Upper lobe of right lung (tissue), 1 donor: ENCODE measurements at regions not wholly inside any gene's neighbourhood (a gene's known extent, or its start where the extent isn't known, plus 50 kb on each side); places are given as distances from the start of the nearest gene placed in this dataset.

Source experiments
- ATAC-seq: fragments of 200-7000 bp; cut with Tn5 transposase; one replicate; pipeline ENCODE4 v1.9.1; 2020; ENCODE audit warnings: mild to moderate bottlenecking, moderate library complexity
- DNase-seq: peaks from one replicate; pipeline ENCODE4 v3.0.0-alpha.2; 2020
- H3K27ac ChIP-seq: fragments of 200-600 bp; one replicate; pipeline ENCODE4 v1.8.0; 2022
- H3K27me3 ChIP-seq: fragments of 200-600 bp; one replicate; pipeline ENCODE4 v1.8.0; 2022; ENCODE audit warnings: mild to moderate bottlenecking
- H3K36me3 ChIP-seq: fragments of 200-600 bp; one replicate; pipeline ENCODE4 v1.8.0; 2022
- H3K4me1 ChIP-seq: fragments of 200-600 bp; one replicate; pipeline ENCODE4 v1.8.0; 2022
- H3K4me3 ChIP-seq: fragments of 200-600 bp; one replicate; pipeline ENCODE4 v1.8.0; 2022; ENCODE audit warnings: mild to moderate bottlenecking
- H3K9me3 ChIP-seq: fragments of 200-600 bp; one replicate; pipeline ENCODE4 v1.8.0; 2022
- intact Hi-C: fragments of 100-400 bp; cut with DNase I; formaldehyde crosslinking; loops from one replicate; pipeline ENCODE4 v1.11.0; 2022
- TF ChIP-seq, protein P1 (sequence below): fragments of 200-600 bp; IDR thresholded peaks from one replicate; pipeline ENCODE4 v1.8.0; 2022; ENCODE audit warnings: antibody characterized with exemption
- donor health status: DM: no; HTN: yes; CAD: no; lungs with severe emphysema.

DNA sequence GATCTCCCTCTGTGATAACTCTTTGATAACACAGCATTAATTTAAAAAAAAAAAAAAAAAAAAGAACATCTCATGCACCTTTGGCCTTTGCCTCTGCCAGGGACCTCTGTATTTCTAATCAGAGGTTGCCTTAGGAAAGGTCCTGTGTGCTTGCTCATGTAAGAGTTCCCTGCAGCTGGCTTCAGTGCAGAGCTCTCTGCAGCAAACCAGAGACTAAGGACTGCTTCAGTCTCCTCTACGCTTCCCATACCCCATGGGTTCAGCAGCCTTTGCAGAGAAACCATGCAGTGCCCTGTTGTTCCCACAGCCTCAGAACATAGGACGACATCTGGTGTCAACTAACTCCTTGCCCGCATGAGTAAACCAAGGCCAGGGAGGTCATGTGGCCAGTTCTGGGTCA lies 236.6 kb upstream of the KLHL29 start:
- Histone ChIP-seq H3K4me3 (no peak overlapping the region), H3K4me1 (no peaks in the 10 kb centered on the region), H3K27me3 (no peaks in the 10 kb centered on the region), H3K36me3 (no peaks in the 10 kb centered on the region), H3K9me3 (no peaks in the 10 kb centered on the region), H3K27ac (no peak overlapping the region)
- DNase-seq: no peak
- ATAC-seq: no peak
- TF ChIP-seq, protein P1, sequence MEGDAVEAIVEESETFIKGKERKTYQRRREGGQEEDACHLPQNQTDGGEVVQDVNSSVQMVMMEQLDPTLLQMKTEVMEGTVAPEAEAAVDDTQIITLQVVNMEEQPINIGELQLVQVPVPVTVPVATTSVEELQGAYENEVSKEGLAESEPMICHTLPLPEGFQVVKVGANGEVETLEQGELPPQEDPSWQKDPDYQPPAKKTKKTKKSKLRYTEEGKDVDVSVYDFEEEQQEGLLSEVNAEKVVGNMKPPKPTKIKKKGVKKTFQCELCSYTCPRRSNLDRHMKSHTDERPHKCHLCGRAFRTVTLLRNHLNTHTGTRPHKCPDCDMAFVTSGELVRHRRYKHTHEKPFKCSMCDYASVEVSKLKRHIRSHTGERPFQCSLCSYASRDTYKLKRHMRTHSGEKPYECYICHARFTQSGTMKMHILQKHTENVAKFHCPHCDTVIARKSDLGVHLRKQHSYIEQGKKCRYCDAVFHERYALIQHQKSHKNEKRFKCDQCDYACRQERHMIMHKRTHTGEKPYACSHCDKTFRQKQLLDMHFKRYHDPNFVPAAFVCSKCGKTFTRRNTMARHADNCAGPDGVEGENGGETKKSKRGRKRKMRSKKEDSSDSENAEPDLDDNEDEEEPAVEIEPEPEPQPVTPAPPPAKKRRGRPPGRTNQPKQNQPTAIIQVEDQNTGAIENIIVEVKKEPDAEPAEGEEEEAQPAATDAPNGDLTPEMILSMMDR: no peak
- intact Hi-C loops: no loop called here

DNA sequence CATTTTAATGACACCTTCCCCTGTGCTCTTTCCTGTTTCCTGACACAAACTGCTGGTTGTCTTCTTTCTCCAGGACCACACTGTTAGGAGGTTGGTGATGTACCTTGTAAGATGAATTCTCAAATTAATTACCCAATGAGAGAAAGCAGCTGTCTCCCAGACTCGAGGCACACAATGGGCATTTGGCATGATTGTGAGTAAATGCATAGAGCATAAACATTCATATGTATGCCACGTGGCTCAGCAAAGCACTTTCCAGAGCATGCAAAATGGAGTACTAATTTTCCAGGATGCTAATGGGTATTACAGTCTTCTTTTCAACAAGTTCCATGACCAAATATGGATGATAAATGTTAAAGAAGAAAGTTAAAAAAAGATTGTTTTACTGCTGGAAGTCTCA lies 235.2 kb upstream of the KLHL29 start:
- Histone ChIP-seq H3K36me3 (no peaks in the 10 kb centered on the region), H3K9me3 (no peaks in the 10 kb centered on the region), H3K27me3 (no peaks in the 10 kb centered on the region), H3K4me3 (no peak overlapping the region), H3K4me1 (no peaks in the 10 kb centered on the region), H3K27ac (no peak overlapping the region)
- TF ChIP-seq, protein P1: no peak
- no peak for ATAC-seq
- DNase-seq: no peak
- intact Hi-C loops: no loop called here

DNA sequence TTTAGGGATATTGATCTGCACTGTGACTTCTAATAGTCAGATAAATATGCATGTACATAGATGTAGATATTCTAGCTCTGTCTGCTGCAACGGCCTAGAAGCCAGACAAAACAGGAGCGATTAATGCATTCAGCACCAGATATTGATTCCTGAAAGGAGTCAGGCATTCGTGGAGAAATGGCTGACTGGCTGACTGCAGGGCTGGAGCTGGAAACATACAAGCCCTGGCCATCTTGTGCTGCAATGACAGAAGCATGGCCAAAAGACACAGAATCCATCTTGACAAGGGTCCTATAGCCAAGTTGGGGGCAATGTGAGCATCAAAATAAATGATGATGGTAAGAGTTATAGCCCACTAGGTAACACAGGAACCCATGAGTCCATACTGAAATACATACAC lies 231.5 kb upstream of the KLHL29 start:
- intact Hi-C loops: no loop called here
- H3K4me1 ChIP-seq: no peaks in the 10 kb centered on the region
- H3K4me3 ChIP-seq: no peak overlapping the region
- H3K9me3 ChIP-seq: no peaks in the 10 kb centered on the region
- ATAC-seq: no peak
- TF ChIP-seq, protein P1: no peak
- no peak for DNase-seq
- H3K27ac ChIP-seq: no peak overlapping the region
- H3K27me3 ChIP-seq: no peaks in the 10 kb centered on the region
- no peaks in the 10 kb centered on the region for H3K36me3 ChIP-seq

DNA sequence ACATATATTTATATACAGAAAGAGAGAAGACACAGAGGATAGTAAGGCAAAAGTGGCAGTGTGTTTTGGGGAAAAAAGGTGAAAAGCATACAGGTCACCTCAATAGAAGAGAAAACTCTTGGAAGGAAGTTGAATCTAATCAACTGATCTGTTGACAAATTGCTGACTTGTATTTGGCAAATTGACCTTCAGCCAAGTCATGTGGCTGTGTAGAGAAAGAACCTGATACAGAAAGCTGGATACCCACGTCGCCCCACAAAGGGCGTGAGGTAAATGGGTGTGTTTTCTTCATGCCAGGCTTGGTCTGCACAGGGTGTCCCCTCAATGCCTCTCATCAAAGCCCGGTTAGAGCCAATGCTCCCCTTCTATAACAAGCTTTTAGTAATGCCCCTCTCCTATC lies 230.0 kb upstream of the KLHL29 start:
- DNase-seq (no peak), ATAC-seq (no peak)
- TF ChIP-seq, protein P1: no peak
- no peaks in the 10 kb centered on the region for H3K36me3 ChIP-seq
- H3K4me1 ChIP-seq: no peaks in the 10 kb centered on the region
- H3K9me3 ChIP-seq: no peaks in the 10 kb centered on the region
- no peaks in the 10 kb centered on the region for H3K27me3 ChIP-seq
- no peak overlapping the region for H3K27ac ChIP-seq
- H3K4me3 ChIP-seq: no peak overlapping the region
- intact Hi-C loops: no loop called here

DNA sequence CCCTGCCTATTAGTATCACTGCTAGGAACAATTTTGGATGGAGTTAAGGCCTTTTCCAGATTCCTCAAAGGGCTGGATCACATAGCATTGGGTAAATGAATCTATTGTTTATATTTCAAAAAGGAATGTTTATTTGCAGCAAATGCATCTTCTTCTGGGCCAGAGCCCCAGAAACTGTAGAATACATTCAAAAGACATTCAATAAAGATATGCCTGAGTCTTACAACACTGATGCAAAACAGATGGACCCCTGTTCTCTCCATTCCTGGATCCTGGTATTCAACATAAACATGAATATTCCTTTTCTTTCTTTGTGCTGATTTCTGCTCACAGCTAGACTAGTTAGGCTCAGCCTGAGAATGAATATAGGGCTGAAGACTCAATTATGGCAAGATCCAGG lies 227.2 kb upstream of the KLHL29 start:
- Histone ChIP-seq H3K27me3 (no peaks in the 10 kb centered on the region), H3K36me3 (no peaks in the 10 kb centered on the region), H3K27ac (no peak overlapping the region), H3K9me3 (no peaks in the 10 kb centered on the region), H3K4me3 (no peak overlapping the region), H3K4me1 (no peaks in the 10 kb centered on the region)
- intact Hi-C loops: no loop called here
- TF ChIP-seq, protein P1: no peak
- ATAC-seq (no peak), DNase-seq (no peak)

DNA sequence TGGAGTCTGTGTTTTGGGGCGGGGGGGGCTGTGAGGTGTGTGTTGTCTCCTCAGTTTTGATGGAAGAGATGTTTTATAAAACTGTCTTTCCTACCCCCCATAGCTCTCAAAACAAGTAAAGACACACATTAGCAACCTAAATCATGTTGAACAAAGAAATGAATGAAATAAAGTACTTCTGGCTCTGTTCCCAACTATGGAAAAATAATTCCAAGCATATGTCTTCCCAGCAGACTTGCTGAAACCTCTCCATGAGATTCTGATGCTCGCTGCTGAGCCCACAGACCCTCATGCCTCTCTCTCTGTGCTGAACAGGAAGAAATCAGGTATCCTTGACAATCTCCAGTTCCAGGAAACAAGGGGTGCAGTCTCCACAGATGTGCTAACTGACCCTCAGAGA lies 226.7 kb upstream of the KLHL29 start:
- TF ChIP-seq, protein P1: no peak
- Histone ChIP-seq H3K4me3 (no peak overlapping the region), H3K27ac (no peak overlapping the region), H3K9me3 (no peaks in the 10 kb centered on the region), H3K36me3 (no peaks in the 10 kb centered on the region), H3K4me1 (no peaks in the 10 kb centered on the region), H3K27me3 (no peaks in the 10 kb centered on the region)
- no peak for ATAC-seq
- DNase-seq: no peak
- intact Hi-C loops: no loop called here
